ENCODE measurements at regions not wholly inside any gene's neighbourhood (a gene's known extent, or its start where the extent isn't known, plus 50 kb on each side); places are given as distances from the start of the nearest gene placed in this dataset.

DNA sequence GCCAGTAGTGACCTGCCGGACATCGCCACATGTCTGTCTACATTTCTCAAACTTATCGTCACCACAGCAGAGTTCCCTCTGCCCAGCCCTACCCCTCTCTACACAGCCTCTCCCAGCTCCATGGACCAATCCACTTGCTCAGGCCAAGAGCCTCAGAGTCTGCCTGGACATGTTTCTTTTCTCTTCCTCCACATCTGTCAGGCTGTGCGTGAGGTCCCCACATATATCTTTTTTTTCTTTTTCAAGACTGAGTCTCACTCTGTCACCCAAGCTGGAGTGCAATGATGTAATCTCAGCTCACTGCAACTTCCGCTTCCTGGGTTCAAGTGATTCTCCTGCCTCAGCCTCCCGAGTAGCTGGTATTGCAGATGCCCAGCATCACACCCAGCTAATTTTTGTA lies 62.7 kb upstream of the GGTA1 start:
- in situ Hi-C loops (cut with HindIII; ENCODE audit: low pct_ligation_motif_present, low sequenced_read_pairs), result loop anchor here (25.0 kb wide), 1 partner anchor 425 kb away; no protein-coding TSS in a partner anchor

DNA sequence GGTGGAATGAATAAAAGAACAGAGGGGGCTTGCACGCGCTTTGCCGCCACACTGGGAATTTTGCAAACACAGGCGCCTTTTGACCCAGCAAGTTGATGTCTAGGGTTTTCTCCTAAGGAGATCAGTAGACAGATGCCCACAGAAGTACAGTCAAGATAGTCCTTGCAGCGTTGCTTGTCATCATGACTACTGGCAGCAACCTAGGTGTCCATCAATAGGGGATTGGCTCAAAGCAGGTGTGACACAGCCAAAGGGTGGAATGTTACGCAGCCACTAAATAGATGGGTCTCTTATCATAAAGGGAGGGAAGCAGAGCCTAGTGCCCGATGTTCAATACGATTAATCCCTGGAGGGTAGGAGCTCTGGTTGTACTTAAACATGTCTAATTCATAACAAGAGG lies 63.8 kb upstream of the GGTA1 start:
- Histone ChIP-seq H3K36me3 (replicated peaks) (no peaks in the 10 kb centered on the region), H3K27me3 (replicated peaks) (no peaks in the 10 kb centered on the region), H3K4me3 (ENCODE audit: low read depth, low read length) (no peak overlapping the region), H3K27ac (no peak overlapping the region)
- in situ Hi-C loops (cut with HindIII; ENCODE audit: low pct_ligation_motif_present, low sequenced_read_pairs), result loop anchor here (25.0 kb wide), 1 partner anchor 424 kb away; no protein-coding TSS in a partner anchor
- TF ChIP-seq, protein P1, sequence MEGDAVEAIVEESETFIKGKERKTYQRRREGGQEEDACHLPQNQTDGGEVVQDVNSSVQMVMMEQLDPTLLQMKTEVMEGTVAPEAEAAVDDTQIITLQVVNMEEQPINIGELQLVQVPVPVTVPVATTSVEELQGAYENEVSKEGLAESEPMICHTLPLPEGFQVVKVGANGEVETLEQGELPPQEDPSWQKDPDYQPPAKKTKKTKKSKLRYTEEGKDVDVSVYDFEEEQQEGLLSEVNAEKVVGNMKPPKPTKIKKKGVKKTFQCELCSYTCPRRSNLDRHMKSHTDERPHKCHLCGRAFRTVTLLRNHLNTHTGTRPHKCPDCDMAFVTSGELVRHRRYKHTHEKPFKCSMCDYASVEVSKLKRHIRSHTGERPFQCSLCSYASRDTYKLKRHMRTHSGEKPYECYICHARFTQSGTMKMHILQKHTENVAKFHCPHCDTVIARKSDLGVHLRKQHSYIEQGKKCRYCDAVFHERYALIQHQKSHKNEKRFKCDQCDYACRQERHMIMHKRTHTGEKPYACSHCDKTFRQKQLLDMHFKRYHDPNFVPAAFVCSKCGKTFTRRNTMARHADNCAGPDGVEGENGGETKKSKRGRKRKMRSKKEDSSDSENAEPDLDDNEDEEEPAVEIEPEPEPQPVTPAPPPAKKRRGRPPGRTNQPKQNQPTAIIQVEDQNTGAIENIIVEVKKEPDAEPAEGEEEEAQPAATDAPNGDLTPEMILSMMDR (IDR thresholded peaks at IDR 0.05; ENCODE audit: low read depth, low read length, missing control alignments), result no peak
- no peak for DNase-seq

More for the DNA sequence above, 62.7 kb upstream of the GGTA1 start:
- Histone ChIP-seq H3K27me3 (replicated peaks) (no peaks in the 10 kb centered on the region), H3K36me3 (replicated peaks) (no peaks in the 10 kb centered on the region), H3K4me3 (ENCODE audit: low read depth, low read length) (no peak overlapping the region), H3K27ac (no peak overlapping the region)
- TF ChIP-seq, protein P1 (IDR thresholded peaks at IDR 0.05; ENCODE audit: low read depth, low read length, missing control alignments), result no peak
- DNase-seq, result no peak

DNA sequence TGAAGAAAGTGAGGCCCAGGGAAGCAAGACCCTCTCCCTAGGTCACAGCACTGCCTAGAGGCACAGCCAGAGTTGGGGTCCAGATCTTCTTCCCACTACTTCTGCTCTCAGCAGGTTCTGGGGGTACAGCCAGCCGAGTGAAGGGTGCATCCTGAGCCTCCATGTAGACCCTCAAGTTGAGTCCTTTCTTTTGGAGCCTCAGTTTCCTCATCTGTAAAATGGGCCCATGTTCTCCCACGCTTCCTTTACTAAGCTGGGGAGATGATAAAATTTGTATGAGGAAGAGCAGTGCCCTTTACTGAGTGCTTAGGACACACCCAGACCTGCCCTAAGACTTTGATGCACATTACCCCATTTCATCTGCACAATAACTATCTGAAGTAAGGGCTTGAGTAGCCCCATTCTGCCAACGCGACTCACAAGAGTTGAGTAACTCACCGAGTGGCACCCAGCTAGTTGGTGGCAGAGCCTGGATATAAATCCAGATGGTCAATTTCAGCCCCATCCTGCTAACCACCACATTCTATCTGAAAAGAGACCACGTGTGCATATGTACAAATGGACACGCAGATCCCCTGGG lies 64.3 kb upstream of the GGTA1 start:
- no peak overlapping the region for H3K27ac ChIP-seq
- in situ Hi-C loops (cut with HindIII; ENCODE audit: low pct_ligation_motif_present, low sequenced_read_pairs), result loop anchor here (25.0 kb wide), 1 partner anchor 423 kb away; no protein-coding TSS in a partner anchor
- DNase-seq, result no peak
- H3K27me3 ChIP-seq (replicated peaks), result no peaks in the 10 kb centered on the region
- no peak overlapping the region for H3K4me3 ChIP-seq (ENCODE audit: low read depth, low read length)
- no peaks in the 10 kb centered on the region for H3K36me3 ChIP-seq (replicated peaks)
- TF ChIP-seq, protein P1 (IDR thresholded peaks at IDR 0.05; ENCODE audit: low read depth, low read length, missing control alignments), result no peak

DNA sequence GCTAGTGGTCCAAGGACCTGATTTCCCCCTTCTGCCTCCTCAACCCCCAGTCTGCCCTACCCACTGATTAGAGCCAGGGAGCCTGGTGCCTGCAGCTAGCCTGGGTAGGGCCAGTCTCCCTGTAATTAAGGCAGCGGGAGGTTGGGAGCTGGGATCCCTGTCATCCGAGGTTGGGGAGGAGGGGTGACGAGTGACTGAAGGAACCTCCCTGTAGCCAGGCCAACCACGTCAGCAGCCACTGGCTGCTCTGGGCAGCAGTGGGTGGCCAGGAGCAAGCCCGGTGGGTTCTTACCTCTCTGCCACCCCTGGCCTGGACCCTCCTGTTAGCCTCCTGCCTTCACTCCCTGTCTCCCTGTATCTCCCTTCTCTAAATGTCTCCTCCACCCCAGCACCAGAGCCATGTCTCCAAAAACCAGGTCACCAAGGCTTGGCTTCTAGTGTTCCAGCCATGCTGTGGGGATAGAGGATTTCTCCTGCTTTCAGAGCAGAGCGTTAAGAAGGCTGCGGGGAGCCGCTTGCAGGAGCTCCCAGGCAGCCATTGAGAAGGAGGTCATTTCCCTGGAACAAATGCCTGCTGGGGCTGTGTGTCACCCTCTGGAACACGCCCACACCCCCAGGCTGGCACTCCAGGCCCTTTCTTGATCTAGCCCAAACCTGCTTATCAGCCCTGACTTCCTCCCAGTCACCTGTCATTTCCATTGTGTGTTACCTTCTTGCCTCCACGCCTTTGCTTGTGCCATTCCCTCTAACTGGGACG lies 65.0 kb upstream of the GGTA1 start:
- H3K36me3 ChIP-seq (replicated peaks), result no peaks in the 10 kb centered on the region
- in situ Hi-C loops (cut with HindIII; ENCODE audit: low pct_ligation_motif_present, low sequenced_read_pairs), result loop anchor here (25.0 kb wide), 1 partner anchor 423 kb away; no protein-coding TSS in a partner anchor
- TF ChIP-seq, protein P1 (IDR thresholded peaks at IDR 0.05; ENCODE audit: low read depth, low read length, missing control alignments), result no peak
- no peaks in the 10 kb centered on the region for H3K27me3 ChIP-seq (replicated peaks)
- no peak for DNase-seq
- H3K4me3 ChIP-seq (ENCODE audit: low read depth, low read length), result no peak overlapping the region
- H3K27ac ChIP-seq, result no peak overlapping the region

DNA sequence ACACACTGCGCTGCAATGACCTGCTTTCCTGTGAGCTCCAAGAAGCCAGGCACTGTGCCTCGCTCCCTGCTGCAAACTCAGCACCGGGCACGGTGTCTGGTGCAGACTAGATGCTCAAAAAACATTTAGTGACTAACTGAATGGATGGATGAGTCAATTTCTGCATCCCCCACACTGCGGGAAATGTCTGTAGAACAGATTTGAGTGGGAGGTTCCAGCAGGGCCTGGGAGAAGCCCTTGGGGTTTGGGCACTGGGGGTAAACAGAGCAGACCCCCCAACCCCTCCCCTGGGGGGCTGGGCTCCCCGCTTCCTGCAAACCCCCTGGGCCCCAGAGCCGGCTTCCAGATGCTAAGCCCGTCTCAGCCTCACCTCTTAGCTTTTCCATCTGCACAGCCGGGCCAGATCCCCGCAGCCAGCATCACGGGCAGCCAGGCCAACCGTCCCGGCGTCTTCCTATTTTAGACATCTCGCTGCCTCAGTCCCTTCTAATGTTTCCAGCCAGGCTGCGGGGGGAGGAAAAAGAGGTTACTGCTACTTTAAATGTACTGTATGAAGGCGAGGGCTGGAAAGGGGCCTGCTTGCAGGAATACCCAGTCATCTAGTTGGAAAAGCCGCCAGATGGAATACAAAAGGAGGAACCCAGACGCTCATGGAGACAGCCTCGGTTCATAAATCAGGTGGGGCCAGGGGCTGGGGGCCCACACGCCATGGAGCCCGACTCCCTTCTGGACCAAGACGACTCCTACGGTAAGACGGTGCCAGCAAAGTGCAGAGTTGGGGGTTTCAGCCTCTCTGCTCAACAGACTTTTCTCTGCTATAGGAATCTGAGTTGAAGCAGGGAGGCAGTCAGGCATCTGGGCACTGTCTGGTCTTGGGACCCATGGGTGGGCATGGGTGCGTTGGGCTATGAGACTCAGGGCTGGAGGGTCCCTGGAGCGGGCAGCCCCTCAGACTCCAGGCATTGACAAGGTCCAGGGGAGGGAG lies 67.1 kb upstream of the GGTA1 start:
- no peaks in the 10 kb centered on the region for H3K36me3 ChIP-seq (replicated peaks)
- H3K4me3 ChIP-seq (ENCODE audit: low read depth, low read length), result peak overlapping the region; percentile 29
- TF ChIP-seq, protein P1 (IDR thresholded peaks at IDR 0.05; ENCODE audit: low read depth, low read length, missing control alignments), result no peak
- no peaks in the 10 kb centered on the region for H3K27me3 ChIP-seq (replicated peaks)
- peak; percentile 70 for DNase-seq
- in situ Hi-C loops (cut with HindIII; ENCODE audit: low pct_ligation_motif_present, low sequenced_read_pairs), result loop anchor here (25.0 kb wide), 1 partner anchor 421 kb away; no protein-coding TSS in a partner anchor
- H3K27ac ChIP-seq, result peak overlapping the region; percentile 36

Data from brain microvascular endothelial cell (primary cell).